ENCODE measurements at regions not wholly inside any gene's neighbourhood (a gene's known extent, or its start where the extent isn't known, plus 50 kb on each side); places are given as distances from the start of the nearest gene placed in this dataset.
"Not testable (repeated sequence)": the region's sequence is repeated elsewhere in the genome, so short reads cannot be mapped to it uniquely, and the experiment has no call there.

DNA sequence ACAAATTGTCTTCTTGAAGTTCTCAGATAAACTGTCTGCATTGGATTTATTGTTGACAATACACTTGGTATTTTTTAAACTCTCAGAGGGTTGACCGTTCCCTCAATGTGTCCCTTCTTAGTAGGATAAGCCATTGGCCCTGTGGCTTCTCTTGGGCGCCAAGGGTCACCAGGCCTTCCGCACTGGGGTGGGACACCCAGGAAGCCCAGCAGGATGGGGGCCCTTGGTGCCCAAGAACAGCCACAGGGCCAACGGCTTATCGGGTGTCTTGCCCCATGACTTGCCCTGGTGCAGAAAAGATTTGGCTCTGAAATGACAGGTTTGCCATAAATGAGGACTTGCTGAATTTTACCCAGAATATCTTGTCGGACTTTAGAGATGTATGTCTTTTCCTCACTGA, 375.0 kb downstream of the IRX2 start:
- DNase-seq, result no peak

DNA sequence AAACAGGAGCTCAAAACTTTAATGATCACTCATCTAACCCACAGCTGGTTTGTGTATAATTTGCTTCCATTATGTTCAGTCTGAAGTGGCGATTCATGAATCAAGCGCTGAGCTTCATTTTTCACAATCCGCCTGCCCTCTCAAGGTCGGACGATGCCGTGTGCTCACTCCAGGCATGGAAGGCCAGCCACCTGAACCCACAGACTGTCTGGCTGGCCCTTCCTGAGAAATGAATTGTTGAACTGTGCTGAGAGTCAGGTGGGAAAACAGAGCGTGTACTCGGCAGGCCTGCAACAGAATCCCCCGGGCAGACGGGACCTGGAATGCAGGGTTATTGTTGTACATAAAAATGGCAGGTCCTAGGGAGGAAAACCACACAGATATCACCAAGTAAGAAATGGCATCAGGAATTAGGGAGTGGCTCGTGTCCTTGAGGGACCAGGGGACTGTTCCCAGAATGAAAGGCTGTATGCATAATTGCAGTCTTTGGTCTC, 375.7 kb downstream of the IRX2 start:
- DNase-seq, result no peak

DNA sequence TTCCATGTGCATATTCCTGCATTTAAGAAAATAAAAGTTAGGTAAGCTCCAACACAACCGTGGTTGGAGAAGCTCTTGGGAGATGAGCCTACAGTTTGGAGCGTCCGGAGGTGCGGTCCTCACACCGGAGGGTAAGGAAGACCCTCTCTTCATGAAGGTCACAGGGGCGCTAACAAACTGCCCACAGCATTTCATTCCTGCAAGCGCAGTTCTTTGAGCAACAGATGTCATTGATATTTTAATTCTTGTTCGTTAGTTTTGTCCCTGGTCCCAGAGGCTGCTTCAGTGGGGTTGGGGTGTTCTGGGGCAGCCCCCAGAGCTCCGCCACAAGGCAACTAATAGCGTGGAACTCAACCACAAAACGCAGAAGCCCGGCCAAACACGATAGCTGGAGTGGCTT, 376.2 kb downstream of the IRX2 start:
- no peak for DNase-seq

DNA sequence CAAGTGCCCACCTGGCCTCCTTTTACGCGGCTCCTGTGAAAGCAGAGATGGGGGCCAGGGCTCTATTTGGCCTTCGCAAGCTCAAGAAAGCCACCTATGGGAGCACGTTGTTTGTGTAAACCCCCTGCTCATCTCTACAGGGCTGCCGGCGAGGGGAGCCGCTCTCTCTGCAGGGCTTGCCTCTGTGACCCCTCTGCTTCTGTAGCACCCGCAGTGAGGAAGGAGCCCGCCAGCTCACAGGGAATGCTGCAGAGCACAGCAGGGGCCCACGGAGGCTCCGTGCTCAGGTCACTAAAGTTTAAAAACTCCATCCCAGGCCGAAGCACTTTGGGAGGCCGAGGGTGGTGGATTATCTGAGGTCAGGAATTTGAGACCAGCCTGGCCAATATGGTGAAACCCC, 376.8 kb downstream of the IRX2 start:
- DNase-seq, result no peak

DNA sequence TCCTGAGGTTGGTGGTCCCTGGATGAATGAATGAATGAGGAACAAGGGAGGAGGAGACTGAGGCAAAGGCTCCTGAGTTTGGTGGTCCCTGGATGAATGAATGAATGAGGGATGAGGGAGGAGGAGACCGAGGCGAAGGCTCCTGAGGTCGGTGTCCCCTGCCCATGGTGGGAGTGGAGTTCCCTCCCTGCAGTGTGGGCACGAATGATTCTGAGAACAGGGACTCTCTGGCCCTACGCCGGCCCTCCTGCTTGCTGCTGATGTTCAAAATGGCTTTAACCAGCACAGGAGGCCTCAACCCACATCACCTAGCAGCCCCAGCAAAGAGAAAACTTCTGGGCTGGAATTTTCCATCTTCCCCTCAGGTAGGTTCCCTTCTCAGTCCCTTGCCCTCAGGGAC, 377.8 kb downstream of the IRX2 start:
- no peak for DNase-seq

DNA sequence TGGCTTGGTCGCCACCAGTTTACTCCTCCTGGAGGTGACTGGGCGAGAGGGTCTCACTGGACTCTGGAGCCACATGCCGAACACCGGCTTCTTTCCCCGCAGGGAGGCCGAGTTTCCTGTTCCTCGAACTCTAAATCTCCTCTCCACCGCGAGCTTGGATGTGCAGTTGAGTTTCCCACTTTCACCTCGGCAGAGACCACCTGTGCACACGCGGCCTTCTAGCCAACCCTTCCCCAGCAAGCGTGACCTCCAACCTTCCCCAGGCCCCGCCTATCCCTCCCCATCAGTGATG, 380.1 kb downstream of the IRX2 start:
- DNase-seq, result no peak

DNA sequence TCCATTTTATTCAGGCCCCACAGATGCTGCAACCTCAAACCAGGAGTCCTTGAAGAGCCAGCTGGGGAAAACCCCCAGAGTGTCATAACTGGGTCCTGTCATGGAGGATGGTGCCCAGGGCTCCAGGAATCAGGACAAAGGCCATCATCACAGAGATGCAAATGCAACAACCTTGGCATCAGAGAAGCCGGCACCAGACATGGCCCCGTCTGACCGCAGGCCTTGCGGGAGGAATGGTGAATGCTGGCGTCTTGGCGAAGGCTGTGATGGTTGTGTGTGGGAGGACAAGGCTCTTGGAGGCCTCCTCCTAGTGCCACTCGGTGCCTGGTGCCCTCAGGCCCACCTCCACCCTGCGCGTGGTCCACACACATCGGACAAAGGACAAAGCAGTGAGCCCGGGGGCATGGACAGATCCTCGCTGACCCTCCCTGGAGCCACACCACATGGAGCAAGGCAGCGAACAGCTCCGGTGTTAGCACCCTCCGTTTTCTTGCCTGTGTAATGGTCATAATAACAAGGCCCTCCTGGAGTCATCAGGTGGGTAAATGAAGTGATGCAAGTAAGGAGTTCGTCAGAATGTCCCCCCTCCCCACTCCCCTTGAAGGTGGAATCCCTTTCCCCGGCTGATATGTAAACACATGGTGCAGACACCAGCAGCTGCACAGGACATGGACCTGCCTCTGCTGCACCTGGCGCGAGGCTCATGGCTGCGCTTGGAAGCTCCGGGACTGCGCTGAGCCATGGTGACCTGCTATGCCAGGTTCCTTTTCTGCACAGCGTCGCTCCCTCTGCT, 380.7 kb downstream of the IRX2 start:
- no peak for DNase-seq

DNA sequence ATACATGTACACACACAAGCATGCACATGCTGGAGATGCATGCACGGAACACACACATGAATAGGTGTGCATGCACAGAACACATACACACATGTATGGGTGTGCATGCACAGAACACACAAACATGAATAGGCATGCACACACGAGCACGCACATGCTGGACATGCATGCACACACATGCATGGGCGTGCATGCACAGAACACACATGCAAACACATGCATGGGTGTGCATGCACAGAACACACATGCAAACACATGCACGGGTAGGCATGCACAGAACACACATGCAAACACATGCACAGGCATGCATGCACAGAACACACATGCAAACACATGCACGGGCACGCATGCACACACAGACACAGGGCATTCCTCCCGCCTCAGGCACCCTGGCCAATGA, 382.3 kb downstream of the IRX2 start:
- no peak for DNase-seq

DNA sequence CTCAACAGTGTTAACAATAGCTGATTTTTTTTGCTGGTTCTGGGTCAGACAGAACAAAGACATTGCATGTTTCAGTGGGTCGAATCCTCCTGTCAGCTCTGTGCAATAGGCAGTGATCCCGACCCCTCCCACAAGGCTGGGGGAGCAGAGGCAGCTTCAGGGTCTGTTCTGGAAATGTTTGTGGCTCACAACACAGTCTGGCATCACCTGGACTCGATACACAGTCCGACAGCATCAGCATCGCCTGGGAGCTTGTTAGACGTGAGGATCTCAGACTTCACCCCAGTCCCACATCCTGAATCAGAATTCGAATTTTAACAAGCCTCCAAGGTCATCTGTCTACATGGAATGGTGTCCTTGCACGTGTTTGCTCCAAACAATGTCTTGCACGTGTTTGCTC, 384.7 kb downstream of the IRX2 start:
- DNase-seq, result no peak

DNA sequence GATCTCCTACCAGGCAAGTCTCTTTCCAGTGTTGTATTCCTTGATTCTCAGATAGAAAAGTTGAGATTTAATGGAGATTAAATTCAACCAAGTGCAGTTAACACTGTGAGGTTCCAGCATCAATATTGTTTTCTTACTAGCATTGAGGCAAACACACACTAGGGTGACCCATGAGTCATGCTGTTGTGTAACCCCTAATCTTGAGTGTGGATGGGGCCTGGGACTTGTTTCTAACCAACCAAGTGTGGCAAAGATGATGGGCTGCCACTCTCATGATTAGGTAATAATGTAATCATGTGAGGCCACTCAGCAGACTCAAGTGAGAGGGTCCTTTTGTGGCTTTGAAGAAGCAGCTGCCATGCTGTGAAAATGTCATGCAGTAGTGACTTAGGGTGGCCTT, 394.2 kb downstream of the IRX2 start:
- no peak for DNase-seq

DNA sequence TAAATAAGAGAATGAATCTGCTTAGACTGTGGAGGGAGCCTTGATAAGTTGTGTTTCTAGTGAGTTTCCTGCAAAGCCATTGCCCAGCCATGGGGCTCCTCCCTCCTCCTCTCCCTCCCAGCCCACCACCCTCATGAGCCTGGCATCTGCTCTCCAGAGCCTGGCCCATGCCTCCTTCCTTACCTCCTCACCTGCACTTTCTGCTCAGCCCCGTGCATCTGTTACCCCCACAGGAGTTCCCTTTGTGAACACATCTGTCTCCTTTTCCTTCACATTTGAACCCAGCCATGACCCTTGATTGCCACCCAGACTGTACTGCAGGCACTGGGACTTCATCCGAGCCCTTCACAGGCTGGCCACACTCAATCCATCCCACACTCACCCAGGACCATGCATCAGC, 395.6 kb downstream of the IRX2 start:
- no peak for DNase-seq

DNA sequence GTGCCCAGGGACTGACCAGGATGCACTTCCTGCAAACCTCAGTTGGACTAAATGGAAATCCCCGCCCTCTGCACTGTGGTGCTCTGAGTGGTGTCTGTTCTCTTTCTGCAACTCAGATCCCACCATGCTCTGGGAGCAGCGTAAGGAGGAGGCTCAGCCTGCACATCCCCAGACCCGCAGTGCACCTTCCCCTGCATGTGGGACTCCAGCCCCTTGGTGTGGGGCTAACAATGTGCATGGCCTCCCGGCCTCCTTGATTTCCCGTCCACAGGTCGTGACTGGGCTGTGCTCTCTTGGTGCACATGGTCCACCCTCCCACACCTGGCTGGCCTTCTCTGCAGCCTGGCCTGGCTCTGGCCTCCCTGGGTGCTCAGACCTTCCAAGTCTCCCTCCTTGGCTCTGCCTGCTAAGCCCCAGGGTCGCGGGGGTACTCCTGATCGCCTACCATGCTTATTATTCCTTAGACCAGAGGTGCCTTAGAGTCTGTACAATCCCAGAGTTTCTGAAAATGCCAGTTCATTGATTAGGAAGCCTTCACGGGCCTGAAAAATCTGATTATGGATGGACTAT, 397.5 kb downstream of the IRX2 start:
- no peak for DNase-seq

DNA sequence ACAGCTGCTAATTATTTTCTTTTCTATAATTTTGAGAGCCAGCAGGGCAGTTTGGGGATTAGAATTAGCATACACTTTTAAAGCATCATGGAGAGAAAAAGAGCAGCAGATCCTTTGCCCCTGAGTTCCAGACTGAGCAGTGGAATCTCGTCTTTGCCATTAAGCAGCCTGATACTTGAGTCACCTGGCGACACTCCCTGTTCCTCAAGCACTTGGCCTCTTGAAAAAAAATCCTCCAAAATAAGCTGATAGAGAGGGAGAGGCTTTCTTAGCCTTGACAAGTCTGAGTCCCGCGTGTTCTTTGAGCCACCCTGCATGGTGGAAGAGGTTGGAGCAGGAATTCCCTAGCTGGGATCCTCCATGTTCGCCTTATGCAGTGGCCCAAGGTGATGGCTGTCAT, 398.3 kb downstream of the IRX2 start:
- DNase-seq, result no peak

DNA sequence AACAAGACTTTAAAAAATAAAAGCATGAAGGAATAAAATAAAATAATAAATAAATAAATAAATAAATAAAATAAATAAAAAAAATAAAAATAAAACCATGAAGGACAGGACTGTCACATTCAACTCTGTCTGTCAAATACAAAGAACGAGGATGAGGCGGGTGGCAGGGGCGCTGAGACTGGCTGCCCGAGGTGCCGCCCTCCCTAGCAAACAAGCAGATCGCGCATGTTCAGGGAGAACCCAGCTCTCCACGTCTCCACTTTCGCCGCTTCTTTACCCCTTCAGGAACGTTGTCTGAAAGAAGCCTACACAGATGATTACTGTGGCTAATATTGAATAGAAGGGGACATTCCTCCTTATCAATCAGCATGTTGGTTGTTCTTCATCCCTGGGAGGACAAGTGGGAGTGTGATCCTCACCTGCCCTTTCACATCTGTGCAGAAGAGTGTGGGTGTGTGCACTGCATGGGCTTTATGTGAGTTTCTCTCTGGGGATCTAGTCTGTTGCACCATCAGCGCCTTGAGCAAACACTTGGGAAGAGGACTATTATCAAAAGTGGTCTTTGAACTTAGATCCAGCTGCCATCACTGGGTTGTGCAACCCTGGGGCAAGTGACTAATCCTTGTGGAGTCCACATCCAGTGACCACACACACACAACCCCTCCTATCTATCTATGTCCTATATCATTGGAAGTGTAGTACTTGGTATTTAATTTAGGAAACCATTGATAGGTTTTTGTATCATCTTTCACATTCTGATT, 399.2 kb downstream of the IRX2 start:
- no peak for DNase-seq

DNA sequence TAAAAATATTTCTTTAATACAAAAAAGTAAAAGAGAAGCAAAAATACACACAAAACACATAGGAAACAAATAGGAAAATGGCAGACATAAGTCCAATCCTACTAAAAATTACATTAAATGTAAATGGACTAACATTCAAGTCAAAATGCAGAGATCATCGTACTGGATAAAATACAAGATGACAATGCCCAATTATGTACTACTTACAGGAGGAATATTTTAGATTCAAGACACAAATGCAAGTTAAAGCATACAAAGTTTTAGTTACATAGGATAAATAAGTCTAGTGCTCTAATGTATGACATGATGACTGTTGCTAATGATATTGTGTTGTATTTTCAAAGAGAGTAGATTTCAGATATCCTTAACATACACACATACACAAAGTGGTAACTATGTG, 401.7 kb downstream of the IRX2 start:
- not testable (repeated sequence) for DNase-seq

DNA sequence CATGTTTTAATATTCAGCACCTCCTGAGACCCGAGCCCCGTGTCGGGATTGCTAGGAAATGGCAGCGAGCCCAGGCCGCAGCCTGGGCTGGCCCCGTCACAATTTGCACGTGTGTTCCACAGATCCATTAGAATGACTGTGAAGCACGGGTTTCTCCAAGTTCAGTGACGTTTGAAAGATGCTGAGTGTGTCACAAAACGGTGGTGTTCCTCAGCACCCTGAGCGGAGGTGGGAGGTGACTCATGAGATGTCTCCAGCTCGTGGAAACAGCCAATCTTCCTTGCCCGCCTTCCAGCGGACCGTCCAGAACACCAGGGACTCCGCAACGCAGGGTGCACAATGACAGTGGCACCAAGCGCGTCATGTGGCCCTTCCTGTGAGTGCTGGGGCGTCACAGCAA, 412.8 kb downstream of the IRX2 start:
- no peak for DNase-seq

DNA sequence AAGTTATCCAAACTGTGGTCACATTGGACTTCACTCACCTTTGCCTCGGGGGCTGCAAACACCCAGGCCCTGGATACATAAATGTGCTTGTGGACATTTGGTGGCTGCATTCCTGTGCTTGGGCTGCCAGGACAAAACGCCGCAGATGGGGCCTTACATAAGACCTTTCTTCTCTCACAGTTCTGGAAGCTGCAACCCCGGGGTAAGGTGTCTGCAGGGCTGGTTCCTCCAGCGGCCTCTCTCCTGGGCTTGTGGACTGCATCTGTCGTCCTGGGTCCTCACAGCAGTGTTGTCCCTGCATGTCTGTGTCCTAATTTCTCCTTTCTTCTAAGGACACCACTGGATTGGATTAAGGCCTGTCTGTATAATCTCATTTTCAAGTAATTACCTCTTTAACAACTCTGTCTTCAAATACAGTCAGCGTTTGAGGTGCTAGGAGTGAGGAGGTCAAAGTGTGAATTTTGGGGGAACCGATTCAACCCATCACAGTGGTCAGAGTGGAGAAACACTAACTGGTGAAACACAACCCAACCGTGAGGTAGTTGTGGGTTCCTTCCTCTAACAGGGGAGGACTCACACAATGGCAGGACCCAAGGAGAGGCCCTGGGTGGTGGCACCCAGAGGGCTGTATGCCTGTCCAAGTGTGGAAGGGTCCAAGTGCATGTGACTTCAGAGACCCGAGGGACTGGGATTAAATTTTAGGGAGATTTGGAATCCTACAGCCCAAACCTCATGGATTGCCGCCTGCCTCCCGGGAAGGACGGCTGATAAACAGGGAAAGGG, 415.6 kb downstream of the IRX2 start:
- DNase-seq, result no peak

DNA sequence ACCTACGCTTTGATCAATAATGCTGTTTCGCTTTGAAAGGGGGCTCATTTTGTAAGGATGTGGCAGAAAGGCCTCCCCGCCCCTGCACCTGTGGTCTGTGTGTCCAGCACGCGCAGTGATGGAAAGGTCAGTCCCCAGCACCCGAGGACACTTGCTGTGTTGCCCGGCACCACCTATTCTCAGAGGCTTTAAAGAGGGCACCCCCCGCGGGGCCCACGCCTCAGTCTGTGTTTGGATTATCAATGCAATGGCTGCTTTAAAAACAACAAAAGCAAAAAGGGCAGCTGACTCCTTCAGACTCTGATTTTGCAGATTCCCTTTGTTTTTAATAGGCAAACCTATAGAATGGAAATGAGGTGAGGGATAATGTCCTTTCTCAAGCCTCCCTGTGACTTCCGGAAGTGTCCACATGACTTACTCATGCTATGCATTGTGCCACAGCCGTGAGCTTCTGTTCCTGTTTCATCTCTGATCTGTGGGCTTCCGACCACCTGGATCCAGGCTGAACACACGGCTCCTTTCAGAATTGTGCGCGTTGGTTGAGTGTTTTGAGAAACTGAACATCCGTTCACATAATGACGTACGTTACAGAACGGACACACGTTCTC, 416.2 kb downstream of the IRX2 start:
- DNase-seq, result no peak

DNA sequence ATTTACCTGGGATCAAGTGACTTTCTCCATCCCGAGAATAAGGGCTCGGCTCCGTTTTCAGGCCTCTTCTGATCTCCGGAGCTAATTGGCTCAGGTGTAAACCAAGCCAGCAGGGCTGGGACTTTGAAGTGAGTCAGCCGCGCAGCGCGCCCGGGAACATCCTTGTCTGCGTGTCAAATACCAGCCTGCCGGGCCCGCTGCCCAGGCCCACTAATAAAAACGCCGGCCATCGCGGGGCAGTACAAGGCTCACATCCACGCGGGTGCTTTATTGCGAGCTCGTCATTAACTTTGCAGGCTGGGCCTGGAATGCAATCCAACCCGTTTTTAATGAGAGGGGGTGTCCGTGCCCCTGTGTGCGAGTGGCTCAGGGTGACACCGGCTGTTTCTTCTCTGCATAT, 416.8 kb downstream of the IRX2 start:
- DNase-seq, result no peak

DNA sequence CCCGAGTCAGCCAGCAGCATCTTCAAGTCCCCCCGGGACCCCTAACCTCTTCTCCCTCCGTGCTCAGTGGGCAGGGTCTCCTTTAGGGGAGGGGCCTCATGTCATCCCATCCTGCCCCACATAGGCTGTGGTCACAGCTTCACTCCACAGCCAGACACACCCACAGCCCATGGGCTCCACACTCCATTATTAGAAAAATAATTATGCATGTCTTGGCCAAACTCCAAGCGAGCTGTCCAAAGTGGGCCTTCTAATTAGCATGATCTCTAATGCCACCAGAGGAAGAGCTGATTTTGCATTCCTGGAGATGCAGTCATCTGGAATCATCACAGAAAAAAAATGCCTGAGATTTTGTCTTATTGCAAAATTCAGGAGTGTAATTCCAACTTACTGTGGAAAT, 418.2 kb downstream of the IRX2 start:
- no peak for DNase-seq

DNA sequence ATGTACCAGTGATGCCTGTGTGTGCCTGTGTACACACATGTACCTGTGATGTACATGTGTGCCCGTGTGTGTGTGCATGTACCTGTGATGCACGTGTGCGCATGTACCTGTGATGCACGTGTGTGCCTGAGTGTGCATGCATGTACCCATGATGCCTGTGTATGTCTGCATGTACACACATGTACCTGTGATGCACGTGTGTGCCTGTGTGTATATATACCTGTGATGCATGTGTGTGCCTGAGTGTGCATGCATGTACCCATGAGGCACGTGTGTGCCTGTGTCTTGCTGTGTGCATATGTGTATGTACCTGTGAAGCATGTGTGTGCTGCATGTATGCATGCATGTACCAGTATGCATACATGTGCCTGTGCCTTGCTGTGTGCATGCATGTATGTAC, 419.0 kb downstream of the IRX2 start:
- no peak for DNase-seq

DNA sequence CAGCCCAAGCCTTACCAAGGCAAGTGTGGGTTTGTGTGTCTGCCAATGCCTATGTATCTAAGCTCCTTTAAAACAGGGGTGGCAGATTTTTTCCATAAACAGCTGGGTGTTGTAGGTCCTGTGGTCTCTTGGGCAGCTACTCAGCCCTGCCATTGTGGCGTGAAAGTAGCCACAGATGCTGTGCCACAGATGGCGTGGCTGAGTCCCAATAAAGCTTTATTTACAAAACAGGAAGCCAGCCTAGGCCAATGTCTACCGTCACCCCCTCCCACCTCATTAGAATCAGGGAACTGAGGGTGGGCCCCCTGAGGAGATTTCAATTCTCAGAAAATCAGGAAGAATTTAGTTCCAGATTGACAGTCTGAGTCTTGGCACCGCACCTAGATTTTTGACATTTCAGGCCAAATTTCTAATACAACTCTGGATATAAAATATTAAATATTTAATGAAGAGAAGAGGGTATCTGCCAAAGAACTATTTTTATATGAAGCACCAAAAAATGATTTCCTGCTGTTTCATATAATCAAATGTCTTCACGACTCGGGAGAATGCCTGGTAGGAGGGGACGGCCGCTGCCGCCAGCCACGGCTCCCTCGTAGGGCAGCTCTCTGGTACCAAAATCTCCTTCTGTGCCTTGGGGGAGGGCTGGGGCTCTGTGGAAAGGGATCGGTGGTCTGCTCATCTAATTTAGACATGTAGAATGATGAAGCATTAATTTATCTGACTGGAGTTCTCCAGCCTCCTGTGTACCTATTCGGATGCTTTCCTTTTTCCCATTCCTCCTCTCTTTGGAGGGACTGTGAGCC, 420.9 kb downstream of the IRX2 start:
- DNase-seq, result no peak

Data from CD4-positive, alpha-beta T cell treated with Interleukin-17A for 4 hours (primary cell).